GM12878 (cell line): ENCODE measurements at regions not wholly inside any gene's neighbourhood (a gene's known extent, or its start where the extent isn't known, plus 50 kb on each side); places are given as distances from the start of the nearest gene placed in this dataset.

ENCODE experiments used
- CEBPB ChIP-seq, 2 experiments: fragments of 150-350 bp in 1 of 2; IDR thresholded peaks; 2 replicates each; pipeline ENCODE4 v1.6.1; 2012 to 2014; ENCODE audit warnings: low read depth in 2 of 2, low read length in 2 of 2, borderline replicate concordance in 1 of 2, inconsistent platforms in 1 of 2
- ESRRA ChIP-seq: IDR thresholded peaks from 2 replicates; pipeline ENCODE4 v1.6.1; 2012; ENCODE audit warnings: mild to moderate bottlenecking, low read length, improper control_type of control experiment
- RBBP5 ChIP-seq: fragments of 200-600 bp; sonication (generic); conservative IDR thresholded peaks from 2 replicates; pipeline ENCODE4 v1.6.1; 2016
- USF1 ChIP-seq: IDR thresholded peaks from 2 replicates; pipeline ENCODE4 v1.6.1; 2011; ENCODE audit warnings: borderline replicate concordance, low read depth, mild to moderate bottlenecking, moderate library complexity, mixed read lengths, low read length; ENCODE audit not compliant: insufficient read depth; ENCODE audit errors: extremely low read length
- TF ChIP-seq, protein P1 (sequence below), 3 experiments: IDR thresholded peaks in 2 of 3; conservative IDR thresholded peaks in 1 of 3; 2 replicates each; pipeline ENCODE4 v1.5.1; 2011; ENCODE audit warnings: low read depth in 3 of 3, low read length in 3 of 3, mild to moderate bottlenecking in 3 of 3, control low read depth in 2 of 3, moderate library complexity in 2 of 3, inconsistent platforms in 1 of 3, mixed read lengths in 1 of 3; ENCODE audit not compliant: control insufficient read depth in 2 of 3, insufficient read depth in 1 of 3; ENCODE audit errors: extremely low read depth in 1 of 3

DNA sequence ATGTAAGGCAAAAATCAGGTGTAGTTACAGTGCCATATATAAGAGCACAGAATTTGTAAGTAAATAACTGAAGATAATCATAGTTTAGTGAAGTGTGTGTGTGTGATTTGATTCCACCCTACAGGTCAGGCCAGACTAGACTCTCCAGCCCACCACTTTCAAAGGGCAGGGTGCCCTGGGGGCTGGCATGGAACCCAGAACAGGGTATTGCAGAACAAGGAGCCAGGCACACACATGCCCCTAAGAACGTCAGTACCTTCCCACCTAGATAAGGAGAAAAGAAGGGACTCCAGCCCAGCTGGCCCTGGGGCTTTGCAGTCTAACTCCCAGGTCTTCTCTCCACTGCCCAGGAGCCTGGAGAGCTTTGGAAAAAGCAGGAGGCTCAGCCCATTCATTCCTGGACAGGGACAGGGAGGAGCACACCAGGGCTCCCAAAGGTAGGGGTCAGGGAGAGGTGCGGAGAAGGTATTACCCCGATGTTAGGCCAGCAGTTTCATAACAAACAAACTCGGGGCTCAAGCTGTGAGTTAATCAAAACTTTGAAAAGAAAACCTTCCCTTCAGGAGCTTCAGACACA lies 149.7 kb upstream of the VANGL1 start:
- TF ChIP-seq, protein P1, sequence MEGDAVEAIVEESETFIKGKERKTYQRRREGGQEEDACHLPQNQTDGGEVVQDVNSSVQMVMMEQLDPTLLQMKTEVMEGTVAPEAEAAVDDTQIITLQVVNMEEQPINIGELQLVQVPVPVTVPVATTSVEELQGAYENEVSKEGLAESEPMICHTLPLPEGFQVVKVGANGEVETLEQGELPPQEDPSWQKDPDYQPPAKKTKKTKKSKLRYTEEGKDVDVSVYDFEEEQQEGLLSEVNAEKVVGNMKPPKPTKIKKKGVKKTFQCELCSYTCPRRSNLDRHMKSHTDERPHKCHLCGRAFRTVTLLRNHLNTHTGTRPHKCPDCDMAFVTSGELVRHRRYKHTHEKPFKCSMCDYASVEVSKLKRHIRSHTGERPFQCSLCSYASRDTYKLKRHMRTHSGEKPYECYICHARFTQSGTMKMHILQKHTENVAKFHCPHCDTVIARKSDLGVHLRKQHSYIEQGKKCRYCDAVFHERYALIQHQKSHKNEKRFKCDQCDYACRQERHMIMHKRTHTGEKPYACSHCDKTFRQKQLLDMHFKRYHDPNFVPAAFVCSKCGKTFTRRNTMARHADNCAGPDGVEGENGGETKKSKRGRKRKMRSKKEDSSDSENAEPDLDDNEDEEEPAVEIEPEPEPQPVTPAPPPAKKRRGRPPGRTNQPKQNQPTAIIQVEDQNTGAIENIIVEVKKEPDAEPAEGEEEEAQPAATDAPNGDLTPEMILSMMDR (IDR thresholded peaks at IDR 0.05 in 2 of 3, conservative IDR thresholded peaks at IDR 0.05 in 1 of 3; ENCODE audit: control insufficient read depth in 2 of 3, extremely low read depth in 1 of 3, insufficient read depth in 1 of 3, low read depth in 3 of 3, low read length in 3 of 3), result no peak
- TF ChIP-seq CEBPB (IDR thresholded peaks at IDR 0.05; ENCODE audit: borderline replicate concordance in 1 of 2, low read depth in 2 of 2, low read length in 2 of 2) (no peak), ESRRA (no peak), USF1 (no peak), RBBP5 (no peak)
